H1 (cell line): ENCODE measurements at regions not wholly inside any gene's neighbourhood (a gene's known extent, or its start where the extent isn't known, plus 50 kb on each side); places are given as distances from the start of the nearest gene placed in this dataset.

Experiments
- CTCF ChIA-PET: fragments of 300-600 bp; sonication (Branson Sonifier 250); formaldehyde crosslinking; loops from one replicate; lab custom pipeline; 2021; ENCODE audit not compliant: partially characterized antibody; lab: Charles Lee
- POLR2A ChIA-PET: fragments of 300-600 bp; sonication (Branson Sonifier 250); formaldehyde crosslinking; loops from one replicate; lab custom pipeline; 2021; ENCODE audit warnings: inconsistent platforms; ENCODE audit not compliant: partially characterized antibody; lab: Charles Lee
- DNase-seq, 2 experiments: peaks; one replicate each; pipeline versions ENCODE4 v3.0.0 to v3.0.0-alpha.2; 2010 to 2022; ENCODE audit warnings: low spot score in 2 of 2, low read depth in 1 of 2, mixed read lengths in 1 of 2
- FAIRE-seq: peaks from 2 replicates; lab custom pipeline; 2011; peaks lifted over from hg19 to GRCh38; lab: Jason Lieb, UNC
- H2AFZ ChIP-seq: 2 replicates; pipeline ENCODE4 v1.8.1; 2012; ENCODE audit warnings: low read length, inconsistent platforms
- H2AK5ac ChIP-seq: 2 replicates; pipeline ENCODE4 v1.6.1; 2013; ENCODE audit warnings: low read depth, low read length
- H2BK120ac ChIP-seq: replicated peaks from 2 replicates; pipeline ENCODE3; 2013; ENCODE audit warnings: low read depth, low read length, inconsistent platforms
- H2BK12ac ChIP-seq: 2 replicates; pipeline ENCODE4 v1.6.1; 2013; ENCODE audit warnings: low read depth, low read length
- H2BK15ac ChIP-seq: 2 replicates; pipeline ENCODE4 v1.6.1; 2013; ENCODE audit warnings: low read length
- H2BK20ac ChIP-seq: 2 replicates; pipeline ENCODE4 v1.6.1; 2013; ENCODE audit warnings: low read length
- H2BK5ac ChIP-seq: 2 replicates; pipeline ENCODE4 v1.6.1; 2013; ENCODE audit warnings: low read depth, low read length
- H3K14ac ChIP-seq: 2 replicates; pipeline ENCODE4 v1.6.1; 2013; ENCODE audit warnings: inconsistent platforms; ENCODE audit not compliant: insufficient read length
- H3K18ac ChIP-seq: 2 replicates; pipeline ENCODE4 v1.6.1; 2013; ENCODE audit warnings: low read length; ENCODE audit errors: extremely low read depth
- H3K23ac ChIP-seq: 2 replicates; pipeline ENCODE4 v1.6.1; 2013; ENCODE audit warnings: inconsistent platforms; ENCODE audit not compliant: insufficient read length
- H3K23me2 ChIP-seq: 2 replicates; pipeline ENCODE4 v1.6.1; 2013; ENCODE audit warnings: low read depth, low read length
- H3K27ac ChIP-seq: 2 replicates; pipeline ENCODE4 v1.6.1; 2011; ENCODE audit warnings: low read depth, low read length, inconsistent platforms
- H3K27me3 ChIP-seq, 4 experiments: replicated peaks in 1 of 4; 1 replicate in 1 of 4; 2 replicates in 3 of 4; pipeline versions ENCODE4 v1.6.1 to v1.8.1; 2011 to 2013; ENCODE audit warnings: low read length in 3 of 4, mild to moderate bottlenecking in 3 of 4, inconsistent platforms in 2 of 4, mixed read lengths in 2 of 4, moderate library complexity in 1 of 4; ENCODE audit not compliant: control insufficient read depth in 3 of 4, insufficient read depth in 3 of 4; ENCODE audit errors: extremely low read depth in 1 of 4
- H3K36me3 ChIP-seq, 4 experiments: 2 replicates each; pipeline versions ENCODE4 v1.6.1 to v1.8.1; 2011 to 2013; ENCODE audit warnings: mild to moderate bottlenecking in 4 of 4, low read length in 3 of 4, moderate library complexity in 2 of 4, control low read depth in 1 of 4, inconsistent platforms in 1 of 4; ENCODE audit not compliant: insufficient read depth in 4 of 4, control insufficient read depth in 2 of 4
- H3K4ac ChIP-seq: replicated peaks from 2 replicates; pipeline ENCODE3; 2013; ENCODE audit warnings: low read length, low read depth, mixed read lengths, inconsistent platforms; ENCODE audit not compliant: insufficient read length
- H3K4me1 ChIP-seq, 4 experiments: replicated peaks in 1 of 4; 1 replicate in 1 of 4; 2 replicates in 3 of 4; pipeline versions ENCODE4 v1.6.1 to v1.8.1; 2011 to 2013; ENCODE audit warnings: low read length in 3 of 4, inconsistent platforms in 2 of 4, mixed read lengths in 1 of 4; ENCODE audit not compliant: insufficient read depth in 4 of 4, control insufficient read depth in 3 of 4
- H3K4me2 ChIP-seq, 2 experiments: 2 replicates each; pipeline versions ENCODE4 v1.6.1 to v1.8.1; 2011 to 2013; ENCODE audit warnings: low read depth in 2 of 2, low read length in 2 of 2, control low read depth in 1 of 2, inconsistent platforms in 1 of 2, mild to moderate bottlenecking in 1 of 2; ENCODE audit not compliant: insufficient read depth in 1 of 2
- H3K4me3 ChIP-seq, 4 experiments: fragments of 200-600, 300-600 bp in 1 of 4; sonication (generic), shearing (Covaris generic), sonication (Bioruptor Twin) in 1 of 4; 2 replicates each; pipeline versions ENCODE4 v1.5.1 to v1.8.1; 2011 to 2016; ENCODE audit warnings: low read length in 4 of 4, low read depth in 3 of 4, control low read depth in 2 of 4, inconsistent platforms in 2 of 4, mild to moderate bottlenecking in 2 of 4, mixed read lengths in 1 of 4, moderate library complexity in 1 of 4; ENCODE audit not compliant: insufficient read depth in 2 of 4; ENCODE audit errors: extremely low read depth in 1 of 4
- H3K56ac ChIP-seq: replicated peaks from 2 replicates; pipeline ENCODE3; 2013; ENCODE audit warnings: low read depth, mild to moderate bottlenecking, mixed read lengths, low read length, inconsistent platforms; ENCODE audit not compliant: insufficient read length
- H3K79me1 ChIP-seq: 2 replicates; pipeline ENCODE4 v1.6.1; 2013; ENCODE audit warnings: low read depth, low read length, control low read depth
- H3K79me2 ChIP-seq, 2 experiments: 2 replicates each; pipeline versions ENCODE4 v1.6.1 to v1.8.1; 2012 to 2013; ENCODE audit warnings: low read length in 2 of 2, mild to moderate bottlenecking in 2 of 2, inconsistent platforms in 1 of 2; ENCODE audit not compliant: insufficient read depth in 2 of 2, control insufficient read depth in 1 of 2
- H3K9ac ChIP-seq, 4 experiments: replicated peaks in 1 of 4; 1 replicate in 1 of 4; 2 replicates in 3 of 4; pipeline versions ENCODE4 v1.6.1 to v1.8.1; 2011 to 2013; ENCODE audit warnings: low read depth in 3 of 4, low read length in 3 of 4, control low read depth in 2 of 4, mild to moderate bottlenecking in 2 of 4, moderate library complexity in 2 of 4, inconsistent platforms in 1 of 4; ENCODE audit errors: extremely low read depth in 1 of 4
- H3K9me3 ChIP-seq, 2 experiments: 2 replicates each; pipeline versions ENCODE4 v1.6.1 to v1.8.1; 2012 to 2013; ENCODE audit warnings: mild to moderate bottlenecking in 2 of 2, moderate library complexity in 2 of 2, control low read depth in 1 of 2, inconsistent platforms in 1 of 2, low read depth in 1 of 2, low read length in 1 of 2, mixed read lengths in 1 of 2; ENCODE audit not compliant: insufficient read depth in 2 of 2
- H4K20me1 ChIP-seq, 2 experiments: replicated peaks in 1 of 2; 2 replicates each; pipeline versions ENCODE3 to v1.8.1; 2011 to 2013; ENCODE audit warnings: inconsistent platforms in 2 of 2, low read length in 2 of 2, mild to moderate bottlenecking in 1 of 2; ENCODE audit not compliant: insufficient read depth in 2 of 2, control insufficient read depth in 1 of 2
- H4K5ac ChIP-seq: 2 replicates; pipeline ENCODE4 v1.6.1; 2013; ENCODE audit warnings: low read length, low read depth, mixed read lengths, inconsistent platforms; ENCODE audit not compliant: insufficient read length
- H4K8ac ChIP-seq: 2 replicates; pipeline ENCODE4 v1.8.0; 2013; ENCODE audit warnings: mild to moderate bottlenecking, moderate library complexity, low read length, inconsistent platforms; ENCODE audit not compliant: insufficient read depth; ENCODE audit errors: extremely low read depth
- H4K91ac ChIP-seq: replicated peaks from 2 replicates; pipeline ENCODE3; 2013; ENCODE audit warnings: low read length, mixed read lengths, inconsistent platforms; ENCODE audit not compliant: insufficient read length
- ASH2L ChIP-seq: fragments of 200-600, 300-600 bp; sonication (generic); IDR thresholded peaks from one replicate; pipeline ENCODE4 v1.7.1; 2017; ENCODE audit warnings: low read length
- ATF2 ChIP-seq: IDR thresholded peaks from 2 replicates; pipeline ENCODE4 v1.6.1; 2012; ENCODE audit warnings: low read length, inconsistent platforms
- CREB1 ChIP-seq: IDR thresholded peaks from 2 replicates; pipeline ENCODE4 v1.6.1; 2012; ENCODE audit warnings: inconsistent platforms
- EZH2 ChIP-seq: fragments of 200-600 bp; sonication (generic); IDR thresholded peaks from 2 replicates; pipeline ENCODE4 v1.7.1; 2012; ENCODE audit warnings: low read depth, mild to moderate bottlenecking, moderate library complexity, low read length, inconsistent platforms; ENCODE audit not compliant: severe bottlenecking
- GABPA ChIP-seq: IDR thresholded peaks from 2 replicates; pipeline ENCODE4 v1.6.1; 2011; ENCODE audit warnings: mild to moderate bottlenecking, low read length, moderate library complexity, borderline replicate concordance; ENCODE audit not compliant: insufficient read depth
- JUN ChIP-seq: IDR thresholded peaks from 2 replicates; pipeline ENCODE4 v1.6.1; 2011; ENCODE audit warnings: low read depth, mild to moderate bottlenecking, improper control_type of control experiment, low read length
- RBBP5 ChIP-seq: IDR thresholded peaks from 2 replicates; pipeline ENCODE4 v1.7.1; 2012; ENCODE audit warnings: low read depth, mild to moderate bottlenecking, inconsistent platforms, low read length, moderate library complexity, borderline replicate concordance
- SRF ChIP-seq: IDR thresholded peaks from 2 replicates; pipeline ENCODE4 v1.6.1; 2011; ENCODE audit warnings: mild to moderate bottlenecking, low read depth, low read length, moderate library complexity
- TCF12 ChIP-seq: IDR thresholded peaks from 2 replicates; pipeline ENCODE4 v1.6.1; 2011; ENCODE audit warnings: low read depth, mild to moderate bottlenecking, low read length
- TEAD4 ChIP-seq: IDR thresholded peaks from 2 replicates; pipeline ENCODE4 v1.6.1; 2012; ENCODE audit warnings: low read depth, low read length, inconsistent platforms, mixed read lengths
- YY1 ChIP-seq: IDR thresholded peaks from 2 replicates; pipeline ENCODE4 v1.6.1; 2011; ENCODE audit warnings: low read depth, mild to moderate bottlenecking, low read length
- WGBS, 2 experiments: shearing (Covaris generic) in 1 of 2; methylation state at CpG; one replicate each; pipeline versions ENCODE4 v1.1.6 to v1.1.7; 2013 to 2015; ENCODE audit warnings: low lambda C conversion rate in 2 of 2, mixed read lengths in 2 of 2, inconsistent platforms in 1 of 2, low coverage in 1 of 2, missing lambda C conversion rate in 1 of 2; ENCODE audit not compliant: insufficient replicate concordance in 2 of 2, insufficient coverage in 1 of 2, insufficient read length in 1 of 2; ENCODE audit errors: extremely low coverage in 1 of 2, missing lambda C conversion rate in 1 of 2; 5-methylcytosine and 5-hydroxymethylcytosine counted together

GRCh38 chr10:129416155-129416554, 50.9 kb upstream of the MGMT start:
- Histone ChIP-seq H3K9ac (no peak overlapping the region; a peak in 1 of 7 replicates), H3K56ac (no peak overlapping the region), H3K23ac (no peak overlapping the region), H3K23me2 (no peaks in the 10 kb centered on the region), H4K8ac (no peak overlapping the region), H3K14ac (no peak overlapping the region), H3K4me2 (no peak overlapping the region), H2BK12ac (no peak overlapping the region), H3K36me3 (no peaks in the 10 kb centered on the region), H4K5ac (no peak overlapping the region), H3K4ac (no peak overlapping the region), H4K91ac (no peak overlapping the region), H3K4me3 (no peak overlapping the region), H3K4me1 (peaks cover 0 to 5% (median under 1%) of the 10 kb centered on the region in 4 experiments; a peak in 2 of 7 replicates), H2AFZ (no peak overlapping the region), H3K18ac (no peak overlapping the region), H3K27ac (no peak overlapping the region), H2BK15ac (no peak overlapping the region), H3K79me2 (no peaks in the 10 kb centered on the region), H2BK5ac (no peak overlapping the region), H4K20me1 (no peaks in the 10 kb centered on the region), H2BK20ac (no peak overlapping the region), H3K27me3 (no peaks in the 10 kb centered on the region; a peak in 1 of 7 replicates), H3K9me3 (no peaks in the 10 kb centered on the region), H2BK120ac (no peak overlapping the region), H3K79me1 (no peaks in the 10 kb centered on the region), H2AK5ac (no peak overlapping the region)
- ChIA-PET CTCF (interaction anchor here (1.2 kb wide), 1 partner anchor 26 kb away, joined by 3 read pairs; no protein-coding TSS in a partner anchor), POLR2A (interaction anchor here (0.7 kb wide), 1 partner anchor 30 kb away, joined by 4 read pairs; no protein-coding TSS in a partner anchor)
- no peak for FAIRE-seq
- 95% methylated on average over 8 of the region's 8 CpGs; no CpG with 5 or more reads in 1 of the 2 experiments for WGBS, 2 experiments
- no peak for DNase-seq
- TF ChIP-seq TCF12 = no peak
- TF ChIP-seq EZH2 = no peak
- no peak for TF ChIP-seq RBBP5
- TF ChIP-seq JUN = no peak
- no peak for TF ChIP-seq ASH2L
- no peak for TF ChIP-seq ATF2
- no peak for TF ChIP-seq SRF
- no peak for TF ChIP-seq CREB1
- TF ChIP-seq GABPA = no peak
- TF ChIP-seq TEAD4 = no peak
- no peak for TF ChIP-seq YY1
